Upper lobe of left lung (tissue), 6 donors: ENCODE measurements at regions not wholly inside any gene's neighbourhood (a gene's known extent, or its start where the extent isn't known, plus 50 kb on each side); places are given as distances from the start of the nearest gene placed in this dataset.

ENCODE experiments used
- ATAC-seq, 2 donors: fragments of 200-7000 bp; cut with Tn5 transposase; one replicate each; pipeline ENCODE4 v1.9.1; 2022; ENCODE audit warnings: mild to moderate bottlenecking in 2 of 2, moderate library complexity in 2 of 2; ENCODE audit not compliant: low FRiP score in 2 of 2
- DNase-seq, 2 donors: peaks; one replicate each; pipeline ENCODE4 v3.0.0-alpha.2; 2019 to 2020
- H3K27ac ChIP-seq, 4 donors: fragments of 200-600 bp; sonication (generic); one replicate each; pipeline ENCODE4 v1.5.1; 2016 to 2019
- H3K27me3 ChIP-seq, 4 donors: fragments of 200-600 bp; sonication (generic); one replicate each; pipeline ENCODE4 v1.5.1; 2017 to 2019
- H3K36me3 ChIP-seq, 4 donors: fragments of 200-600 bp; sonication (generic); one replicate each; pipeline ENCODE4 v1.5.1; 2016 to 2019
- H3K4me1 ChIP-seq, 4 donors: fragments of 200-600 bp; sonication (generic); one replicate each; pipeline ENCODE4 v1.5.1; 2018 to 2019
- H3K4me3 ChIP-seq, 4 donors: fragments of 200-600 bp; sonication (generic); one replicate each; pipeline ENCODE4 v1.5.1; 2017 to 2019; ENCODE audit warnings: mild to moderate bottlenecking in 2 of 4, moderate library complexity in 1 of 4
- H3K9me3 ChIP-seq, 4 donors: fragments of 200-600 bp; sonication (generic); one replicate each; pipeline ENCODE4 v1.5.1; 2018 to 2019
- EP300 ChIP-seq, 4 donors: sonication (generic); formaldehyde crosslinking; IDR thresholded peaks; one replicate each; pipeline ENCODE4 v1.5.1; 2017; ENCODE audit warnings: antibody characterized with exemption in 4 of 4, control low read depth in 2 of 4
- POLR2A ChIP-seq, 4 donors: fragments of 450-650 bp; IDR thresholded peaks; one replicate each; pipeline ENCODE4 v1.5.1; 2016 to 2017; ENCODE audit warnings: antibody characterized with exemption in 4 of 4, mild to moderate bottlenecking in 2 of 4
- POLR2AphosphoS5 ChIP-seq, 2 donors: sonication (generic); formaldehyde crosslinking; IDR thresholded peaks; one replicate each; pipeline ENCODE4 v1.5.1; 2017; ENCODE audit warnings: antibody characterized with exemption in 2 of 2
- WGBS, 2 donors: methylation state at CpG; one replicate each; pipeline ENCODE4 v1.1.5; 2017 to 2018; 5-methylcytosine and 5-hydroxymethylcytosine counted together
- TF ChIP-seq, protein P1 (sequence below), 6 experiments: fragments of 450-650 bp in 4 of 6; fragments of 200-600 bp in 2 of 6; sonication (generic) in 2 of 6; IDR thresholded peaks; one replicate each; pipeline ENCODE4 v1.5.1; 2016 to 2019; ENCODE audit warnings: antibody characterized with exemption in 6 of 6
- donor health status: DM: no; HTN: no; CAD: no; lungs with moderate emphysema.
- donor health status: DM: no; HTN: yes; CAD: no; lungs with severe emphysema.

DNA sequence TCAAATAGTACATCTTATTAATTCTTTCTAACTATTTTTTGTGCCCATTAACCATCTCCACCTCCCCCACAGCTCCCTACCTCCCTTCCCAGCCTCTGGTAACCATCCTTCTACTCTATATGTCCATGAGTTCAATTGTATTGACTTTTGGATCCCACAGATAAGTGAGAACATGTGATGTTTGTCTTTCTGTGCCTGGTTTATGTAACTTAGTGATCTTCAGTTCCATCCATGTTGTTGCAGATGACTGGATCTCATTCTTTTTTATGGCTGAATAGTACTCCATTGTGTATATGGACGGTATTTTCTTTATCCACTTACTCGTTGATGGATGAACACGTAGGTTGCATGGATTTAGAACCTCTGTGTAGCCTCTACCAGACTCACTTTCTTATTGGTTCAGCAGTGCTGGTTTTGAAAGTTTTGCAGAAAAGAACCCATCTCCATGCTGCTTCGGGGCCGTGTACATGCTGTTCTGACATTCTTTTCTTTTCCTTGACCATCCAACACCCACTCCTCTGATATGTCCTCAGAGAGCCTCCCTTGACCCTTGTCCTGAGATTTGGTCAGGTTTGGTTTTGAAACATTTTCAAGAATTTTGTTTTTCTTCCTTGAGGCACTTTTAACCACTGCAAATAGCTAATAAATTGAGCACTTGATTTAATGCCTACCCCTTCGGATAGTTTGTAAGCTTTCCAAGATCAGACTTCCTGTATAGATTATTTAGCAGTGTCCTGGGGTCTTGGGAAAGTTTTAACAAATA, 231.2 kb upstream of the ZFP64 start:
- DNase-seq (no peak), ATAC-seq (peak in 1 of 2 donors; percentile 57)
- no peak for TF ChIP-seq POLR2A (IDR thresholded peaks at IDR 0.05)
- H3K27ac ChIP-seq, result no peak overlapping the region
- peaks cover 0 to 6% (median 0%) of the 10 kb centered on the region in 4 donors for H3K9me3 ChIP-seq
- no peaks in the 10 kb centered on the region for H3K4me1 ChIP-seq
- H3K27me3 ChIP-seq, result no peaks in the 10 kb centered on the region
- H3K36me3 ChIP-seq, result no peaks in the 10 kb centered on the region
- no peak overlapping the region for H3K4me3 ChIP-seq
- 59 to 61% methylated on average over 6 of the region's 6 CpGs for WGBS, 2 donors

DNA sequence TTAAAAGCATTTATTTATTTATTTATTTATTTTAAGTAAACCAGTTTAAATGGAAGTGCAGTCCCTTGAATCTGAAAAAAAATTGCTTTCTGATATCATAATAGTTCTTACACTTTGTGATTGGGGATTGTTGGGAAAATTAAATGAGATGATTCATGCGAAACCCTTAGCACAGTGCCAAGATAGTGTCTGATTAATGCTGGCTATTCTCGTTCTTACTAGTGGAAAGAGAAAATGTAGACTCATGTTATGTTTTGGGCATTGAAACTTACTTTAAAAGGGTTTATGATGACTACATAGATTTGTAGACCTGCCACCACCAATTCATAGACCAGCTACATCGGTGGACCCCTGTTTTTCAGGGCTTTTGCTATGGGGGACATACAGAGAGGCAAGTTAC, 229.2 kb upstream of the ZFP64 start:
- H3K27ac ChIP-seq, result no peak overlapping the region

GRCh38 chr20:52419205-52419604, 227.6 kb upstream of the ZFP64 start:
- no peak overlapping the region for H3K27ac ChIP-seq
- 56 to 86% methylated on average over 2 of the region's 2 CpGs for WGBS, 2 donors
- peaks cover 0 to 6% (median 0%) of the 10 kb centered on the region in 4 donors for H3K9me3 ChIP-seq
- no peaks in the 10 kb centered on the region for H3K36me3 ChIP-seq
- no peak overlapping the region for H3K4me3 ChIP-seq
- DNase-seq (no peak), ATAC-seq (no peak)
- no peaks in the 10 kb centered on the region for H3K27me3 ChIP-seq
- no peak for TF ChIP-seq POLR2AphosphoS5 (IDR thresholded peaks at IDR 0.05)
- H3K4me1 ChIP-seq, result no peaks in the 10 kb centered on the region

More for the DNA sequence above, 229.2 kb upstream of the ZFP64 start:
- no peaks in the 10 kb centered on the region for H3K27me3 ChIP-seq
- no peak for TF ChIP-seq EP300 (IDR thresholded peaks at IDR 0.05)
- TF ChIP-seq POLR2A (IDR thresholded peaks at IDR 0.05), result no peak
- no peak for TF ChIP-seq POLR2AphosphoS5 (IDR thresholded peaks at IDR 0.05)
- TF ChIP-seq, protein P1, sequence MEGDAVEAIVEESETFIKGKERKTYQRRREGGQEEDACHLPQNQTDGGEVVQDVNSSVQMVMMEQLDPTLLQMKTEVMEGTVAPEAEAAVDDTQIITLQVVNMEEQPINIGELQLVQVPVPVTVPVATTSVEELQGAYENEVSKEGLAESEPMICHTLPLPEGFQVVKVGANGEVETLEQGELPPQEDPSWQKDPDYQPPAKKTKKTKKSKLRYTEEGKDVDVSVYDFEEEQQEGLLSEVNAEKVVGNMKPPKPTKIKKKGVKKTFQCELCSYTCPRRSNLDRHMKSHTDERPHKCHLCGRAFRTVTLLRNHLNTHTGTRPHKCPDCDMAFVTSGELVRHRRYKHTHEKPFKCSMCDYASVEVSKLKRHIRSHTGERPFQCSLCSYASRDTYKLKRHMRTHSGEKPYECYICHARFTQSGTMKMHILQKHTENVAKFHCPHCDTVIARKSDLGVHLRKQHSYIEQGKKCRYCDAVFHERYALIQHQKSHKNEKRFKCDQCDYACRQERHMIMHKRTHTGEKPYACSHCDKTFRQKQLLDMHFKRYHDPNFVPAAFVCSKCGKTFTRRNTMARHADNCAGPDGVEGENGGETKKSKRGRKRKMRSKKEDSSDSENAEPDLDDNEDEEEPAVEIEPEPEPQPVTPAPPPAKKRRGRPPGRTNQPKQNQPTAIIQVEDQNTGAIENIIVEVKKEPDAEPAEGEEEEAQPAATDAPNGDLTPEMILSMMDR (IDR thresholded peaks at IDR 0.05), result no peak
- H3K9me3 ChIP-seq, result peaks cover 0 to 6% (median 0%) of the 10 kb centered on the region in 4 donors
- no peaks in the 10 kb centered on the region for H3K36me3 ChIP-seq
- no peaks in the 10 kb centered on the region for H3K4me1 ChIP-seq
- ATAC-seq (no peak), DNase-seq (no peak)
- no peak overlapping the region for H3K4me3 ChIP-seq
- 82 to 88% methylated on average over 3 of the region's 3 CpGs for WGBS, 2 donors

GRCh38 chr20:52416953-52417352, 225.4 kb upstream of the ZFP64 start:
- H3K4me3 ChIP-seq, result no peak overlapping the region
- ATAC-seq, result no peak
- H3K36me3 ChIP-seq, result no peaks in the 10 kb centered on the region
- no peak for DNase-seq
- H3K27me3 ChIP-seq, result no peaks in the 10 kb centered on the region
- 80 to 84% methylated on average over 2 of the region's 2 CpGs for WGBS, 2 donors
- H3K9me3 ChIP-seq, result peaks cover 0 to 6% (median 0%) of the 10 kb centered on the region in 4 donors
- no peaks in the 10 kb centered on the region for H3K4me1 ChIP-seq
- H3K27ac ChIP-seq, result no peak overlapping the region
- TF ChIP-seq POLR2AphosphoS5 (IDR thresholded peaks at IDR 0.05), result no peak
- TF ChIP-seq, protein P1 (IDR thresholded peaks at IDR 0.05), result no peak
- TF ChIP-seq POLR2A (IDR thresholded peaks at IDR 0.05), result no peak
- no peak for TF ChIP-seq EP300 (IDR thresholded peaks at IDR 0.05)

- Histone ChIP-seq H3K36me3 (no peaks in the 10 kb centered on the region), H3K9me3 (no peaks in the 10 kb centered on the region), H3K4me3 (no peak overlapping the region), H3K4me1 (no peaks in the 10 kb centered on the region), H3K27ac (no peak overlapping the region), H3K27me3 (no peaks in the 10 kb centered on the region)
- TF ChIP-seq, protein P1 (IDR thresholded peaks at IDR 0.05), result no peak
- TF ChIP-seq POLR2A (IDR thresholded peaks at IDR 0.05), result no peak
- no peak for TF ChIP-seq EP300 (IDR thresholded peaks at IDR 0.05)
- no peak for TF ChIP-seq POLR2AphosphoS5 (IDR thresholded peaks at IDR 0.05)
- DNase-seq (no peak), ATAC-seq (no peak)
- WGBS, 2 donors, result 100% methylated on average over 1 of the region's 1 CpG
These were observed 220.0 kb upstream of the ZFP64 start for GRCh38 chr20:52411611-52412010.

DNA sequence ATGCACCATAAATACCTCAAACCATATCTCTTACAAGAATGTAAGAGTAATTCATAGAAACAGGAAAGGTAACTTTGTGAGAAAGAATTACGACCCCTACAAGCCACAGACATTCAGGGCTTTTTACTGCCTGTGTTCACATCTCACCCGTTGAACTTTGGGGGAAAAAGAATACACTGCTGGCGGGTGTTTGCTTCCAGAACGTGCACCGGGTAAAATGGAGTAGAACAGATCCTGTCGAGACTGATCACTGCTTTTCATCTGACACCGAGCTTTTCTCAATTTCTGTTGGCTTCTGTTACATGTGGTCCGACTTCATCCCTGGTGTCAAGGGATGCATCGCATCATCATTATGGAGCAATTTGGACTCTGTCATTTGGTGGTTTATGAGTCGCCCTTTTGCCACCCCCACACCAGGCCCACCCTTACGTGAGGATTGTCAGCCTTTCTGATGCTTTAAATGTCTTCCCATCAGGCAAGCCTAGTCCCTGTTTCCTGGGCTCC, 219.2 kb upstream of the ZFP64 start:
- H3K9me3 ChIP-seq, result no peaks in the 10 kb centered on the region
- no peaks in the 10 kb centered on the region for H3K36me3 ChIP-seq
- H3K4me1 ChIP-seq, result peaks cover 0 to 5% (median 0%) of the 10 kb centered on the region in 4 donors
- DNase-seq (no peak), ATAC-seq (peak in 1 of 2 donors; percentile 63)
- no peak overlapping the region for H3K4me3 ChIP-seq
- 62 to 67% methylated on average over 11 of the region's 11 CpGs for WGBS, 2 donors
- H3K27ac ChIP-seq, result peak overlapping the region in 1 of 4 donors; percentile 19
- no peaks in the 10 kb centered on the region for H3K27me3 ChIP-seq
- TF ChIP-seq POLR2AphosphoS5 (IDR thresholded peaks at IDR 0.05), result no peak
- no peak for TF ChIP-seq EP300 (IDR thresholded peaks at IDR 0.05)
- no peak for TF ChIP-seq POLR2A (IDR thresholded peaks at IDR 0.05)
- TF ChIP-seq, protein P1 (IDR thresholded peaks at IDR 0.05), result no peak
